MG63 (cell line): ENCODE measurements at regions not wholly inside any gene's neighbourhood (a gene's known extent, or its start where the extent isn't known, plus 50 kb on each side); places are given as distances from the start of the nearest gene placed in this dataset.
"Not testable (repeated sequence)": the region's sequence is repeated elsewhere in the genome, so short reads cannot be mapped to it uniquely, and the experiment has no call there.

Source experiments
- DNase-seq: peaks from one replicate; pipeline ENCODE4 v3.0.0-alpha.2; 2020
- H3K27me3 ChIP-seq: fragments of 250-450 bp; sonication (Bioruptor Pico); 2 replicates; pipeline ENCODE4 v1.5.1; 2020; ENCODE audit warnings: mild to moderate bottlenecking, moderate library complexity
- H3K36me3 ChIP-seq: fragments of 250-450 bp; sonication (Bioruptor Pico); 2 replicates; pipeline ENCODE4 v1.5.1; 2020; ENCODE audit warnings: mild to moderate bottlenecking, moderate library complexity
- H3K4me3 ChIP-seq: fragments of 250-450 bp; sonication (Bioruptor Pico); 2 replicates; pipeline ENCODE4 v1.5.1; 2020; ENCODE audit warnings: mild to moderate bottlenecking, moderate library complexity
- H3K9me3 ChIP-seq: fragments of 250-450 bp; sonication (Bioruptor Pico); 2 replicates; pipeline ENCODE4 v1.5.1; 2020; ENCODE audit warnings: mild to moderate bottlenecking, moderate library complexity

DNA sequence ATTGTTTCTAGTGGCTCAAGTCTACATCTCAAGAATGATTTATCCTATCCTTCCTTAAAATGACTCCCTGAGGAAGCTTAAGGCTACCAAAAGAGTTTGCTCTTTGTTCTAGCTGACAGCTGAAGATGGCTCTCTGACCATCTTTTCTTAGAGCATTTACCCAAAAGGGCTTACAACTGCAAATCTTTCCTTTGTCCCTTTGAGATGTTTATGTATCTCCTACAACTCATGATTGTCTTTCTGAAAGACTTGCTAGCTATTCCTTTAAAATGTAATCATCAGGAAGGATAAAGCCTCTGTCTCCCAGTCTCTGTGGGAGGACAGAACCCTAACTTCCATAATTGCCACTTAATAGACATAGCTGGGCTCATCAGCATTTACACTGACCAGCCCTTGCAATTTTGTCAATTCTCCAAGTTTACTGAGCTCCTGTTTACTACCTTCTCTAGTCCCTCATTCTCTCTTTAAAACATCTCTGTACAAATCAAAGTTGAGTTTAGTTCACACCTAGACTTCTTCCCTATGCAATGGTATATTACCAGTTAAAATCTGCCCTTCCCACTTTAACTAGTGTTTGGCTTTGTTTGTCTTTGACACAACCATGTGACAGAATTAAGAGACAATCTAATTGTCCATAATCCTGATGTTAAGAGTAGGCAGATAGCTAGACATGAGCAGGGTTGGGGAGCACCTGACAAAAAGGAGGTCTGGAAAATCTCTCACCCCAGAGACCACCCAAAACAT, 188.2 kb downstream of the PTH2R start:
- no peak for DNase-seq
- no peaks in the 10 kb centered on the region for H3K27me3 ChIP-seq
- no peaks in the 10 kb centered on the region for H3K9me3 ChIP-seq
- no peak overlapping the region for H3K4me3 ChIP-seq
- H3K36me3 ChIP-seq, result no peaks in the 10 kb centered on the region

DNA sequence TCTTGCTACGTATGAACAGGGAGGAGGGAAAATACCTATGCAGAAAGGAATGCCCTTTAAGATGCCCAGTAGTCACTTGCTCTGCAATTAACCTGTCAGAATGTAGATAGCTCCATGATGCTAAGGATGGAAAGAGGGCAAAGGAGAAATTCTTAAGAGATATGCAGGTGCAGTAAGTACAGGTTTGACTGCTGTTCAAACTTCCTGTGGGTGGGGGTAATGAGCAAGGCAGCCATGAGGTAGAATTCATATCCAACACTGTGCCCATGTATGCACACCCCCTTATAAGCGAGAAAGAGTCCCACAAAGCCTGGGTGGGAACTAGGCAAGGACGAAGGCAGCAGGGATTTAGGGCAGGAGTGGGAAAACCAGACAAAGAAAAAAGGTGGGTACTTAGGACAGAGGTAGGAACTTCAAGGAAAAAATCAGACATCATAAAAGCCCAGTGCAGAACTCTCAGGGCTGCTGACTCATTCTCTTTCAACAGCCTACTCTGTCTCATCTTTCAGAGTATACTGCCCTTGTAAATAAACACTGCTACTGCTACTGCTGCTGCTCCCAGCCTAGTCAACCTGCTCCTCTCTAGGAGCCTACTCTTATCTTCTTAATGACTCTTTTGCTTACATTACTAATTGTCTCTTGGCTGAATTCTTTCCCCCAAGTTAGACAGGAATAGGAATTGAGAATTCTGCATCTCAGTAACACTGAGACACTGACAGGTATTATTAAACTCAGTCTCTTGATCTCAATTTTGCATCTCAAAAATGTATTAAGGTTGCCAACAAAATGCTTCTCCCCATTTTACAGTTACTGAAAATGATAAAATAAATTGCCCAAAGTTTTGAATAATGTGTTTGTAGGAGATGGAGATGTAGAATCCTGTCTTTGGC, 189.0 kb downstream of the PTH2R start:
- DNase-seq, result peak; percentile 15
- Histone ChIP-seq H3K27me3 (no peaks in the 10 kb centered on the region), H3K36me3 (no peaks in the 10 kb centered on the region), H3K9me3 (no peaks in the 10 kb centered on the region), H3K4me3 (no peak overlapping the region)

DNA sequence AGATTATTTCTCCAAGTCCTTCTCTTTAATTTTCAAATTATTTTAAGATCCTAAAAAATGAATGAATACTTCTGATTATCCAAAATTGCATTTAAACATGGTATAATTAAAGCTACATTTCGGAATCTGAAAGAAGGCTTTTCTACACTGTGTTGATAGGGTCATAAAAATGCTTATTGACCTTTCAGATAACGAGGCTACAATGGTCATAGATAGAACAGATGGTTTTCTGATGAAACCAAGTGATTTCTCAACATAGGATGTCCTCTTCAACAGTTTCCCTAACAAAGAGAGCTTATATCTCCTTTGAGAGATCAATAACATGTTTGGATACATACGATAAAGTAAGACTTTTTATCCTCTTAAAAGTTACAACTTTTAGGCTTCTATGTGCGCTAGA, 201.1 kb downstream of the PTH2R start:
- Histone ChIP-seq H3K9me3 (no peaks in the 10 kb centered on the region), H3K4me3 (no peak overlapping the region), H3K36me3 (no peaks in the 10 kb centered on the region), H3K27me3 (no peaks in the 10 kb centered on the region)
- no peak for DNase-seq

DNA sequence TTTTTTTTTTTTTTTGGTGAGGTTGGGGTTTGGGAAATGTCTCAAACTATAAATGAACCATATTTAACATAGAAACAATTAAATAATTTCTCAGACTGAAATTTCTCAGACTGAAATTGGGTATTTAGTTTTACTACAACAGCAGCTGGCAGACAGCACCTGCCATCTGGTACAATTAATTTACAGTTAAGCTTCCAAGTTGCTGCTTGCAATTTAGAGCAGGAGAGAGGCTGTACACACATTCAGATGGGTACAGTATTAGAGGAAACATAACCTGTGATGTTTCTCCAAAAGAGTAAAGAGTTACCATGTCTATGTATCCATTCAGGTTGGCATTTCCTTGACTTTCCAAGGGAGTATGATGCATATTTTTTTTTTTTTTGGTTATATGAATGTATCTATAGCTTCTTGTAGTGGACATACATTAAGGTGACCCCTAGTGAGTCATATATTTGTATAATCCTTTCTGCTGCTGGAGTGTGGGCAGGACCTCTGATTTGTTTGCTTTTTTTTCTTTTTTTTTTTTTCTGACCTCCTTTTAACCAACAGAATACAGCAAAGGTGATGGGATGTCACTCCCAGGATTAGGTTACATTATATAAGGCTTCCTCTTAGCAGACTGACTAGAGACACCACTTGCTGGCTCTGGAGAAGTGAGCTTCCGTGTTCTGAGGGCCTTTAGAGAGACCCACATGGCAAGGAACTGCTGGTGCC, 201.7 kb downstream of the PTH2R start:
- Histone ChIP-seq H3K27me3 (no peaks in the 10 kb centered on the region), H3K36me3 (no peaks in the 10 kb centered on the region), H3K9me3 (no peaks in the 10 kb centered on the region), H3K4me3 (no peak overlapping the region)
- no peak for DNase-seq

DNA sequence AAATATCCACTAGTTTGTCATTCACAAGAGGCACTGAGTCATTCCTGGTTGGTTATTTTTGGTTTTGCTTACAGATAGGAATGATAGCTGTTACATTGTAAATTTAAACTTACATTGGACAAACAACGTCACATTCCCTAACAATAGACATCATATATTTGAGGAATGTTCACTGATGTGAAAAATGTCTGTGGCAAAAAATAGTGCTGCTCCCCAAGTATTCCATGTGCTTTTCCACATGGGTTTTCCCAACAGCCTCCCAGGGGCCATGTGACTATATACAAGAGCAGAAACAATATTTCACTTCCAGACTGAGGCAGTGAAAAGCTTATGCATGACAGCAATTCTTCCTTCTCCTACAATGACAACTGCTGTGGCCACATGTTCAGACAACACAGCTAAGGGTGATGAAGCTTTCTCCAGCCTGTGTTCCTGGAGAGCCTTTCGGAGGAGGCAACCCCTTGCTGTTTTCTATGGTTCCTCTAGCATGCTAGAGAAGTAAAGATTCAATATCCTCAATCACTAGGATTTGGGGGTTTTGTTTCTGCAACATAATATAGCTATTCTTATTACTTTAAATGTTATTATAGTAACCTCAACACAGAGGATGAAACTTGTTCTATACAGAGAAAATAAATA, 202.7 kb downstream of the PTH2R start:
- H3K9me3 ChIP-seq, result no peaks in the 10 kb centered on the region
- no peaks in the 10 kb centered on the region for H3K36me3 ChIP-seq
- DNase-seq, result no peak
- no peak overlapping the region for H3K4me3 ChIP-seq
- no peaks in the 10 kb centered on the region for H3K27me3 ChIP-seq

DNA sequence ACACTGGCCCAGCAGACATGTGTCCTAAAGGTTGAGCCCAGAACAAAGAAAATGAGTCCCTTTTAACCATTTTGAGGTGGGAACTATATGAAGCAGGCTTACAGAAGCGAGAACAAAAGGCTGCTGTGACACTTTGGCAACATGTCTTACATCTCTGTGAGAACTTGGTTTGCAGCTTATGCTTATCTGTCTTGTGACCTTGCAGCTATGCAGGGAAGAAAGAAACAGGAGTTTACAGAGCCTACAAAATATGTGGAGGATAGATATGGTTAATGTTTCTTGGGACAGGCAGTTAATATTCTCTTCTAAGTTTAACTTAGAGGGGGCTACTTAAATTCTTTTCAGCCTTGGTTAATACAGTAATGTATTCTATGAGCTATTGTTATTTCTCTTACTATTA, 209.1 kb downstream of the PTH2R start:
- H3K27me3 ChIP-seq, H3K4me3 ChIP-seq, H3K36me3 ChIP-seq, DNase-seq, H3K9me3 ChIP-seq: not testable (repeated sequence)

DNA sequence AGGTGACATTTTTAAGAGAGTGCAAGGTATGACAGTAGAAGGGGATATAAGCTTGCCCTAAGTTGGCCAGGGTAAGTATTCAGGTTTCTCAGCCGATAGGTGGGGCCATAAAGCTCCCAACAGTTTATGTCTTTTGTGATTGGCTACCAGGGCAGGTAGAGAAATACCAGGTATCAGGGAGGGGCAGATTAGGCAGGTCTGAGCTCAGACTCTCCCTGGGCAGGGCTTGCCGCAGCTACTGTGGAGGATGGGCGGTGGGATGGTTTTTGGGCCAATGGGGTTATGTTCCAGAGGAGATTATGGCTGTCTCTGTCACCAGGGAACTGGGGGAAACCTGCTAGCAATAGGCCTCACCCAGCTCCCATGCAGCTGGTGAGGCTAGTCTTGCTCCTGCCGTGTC, 211.6 kb downstream of the PTH2R start:
- DNase-seq, result no peak
- no peaks in the 10 kb centered on the region for H3K9me3 ChIP-seq
- no peaks in the 10 kb centered on the region for H3K36me3 ChIP-seq
- H3K4me3 ChIP-seq, result no peak overlapping the region
- H3K27me3 ChIP-seq, result no peaks in the 10 kb centered on the region

DNA sequence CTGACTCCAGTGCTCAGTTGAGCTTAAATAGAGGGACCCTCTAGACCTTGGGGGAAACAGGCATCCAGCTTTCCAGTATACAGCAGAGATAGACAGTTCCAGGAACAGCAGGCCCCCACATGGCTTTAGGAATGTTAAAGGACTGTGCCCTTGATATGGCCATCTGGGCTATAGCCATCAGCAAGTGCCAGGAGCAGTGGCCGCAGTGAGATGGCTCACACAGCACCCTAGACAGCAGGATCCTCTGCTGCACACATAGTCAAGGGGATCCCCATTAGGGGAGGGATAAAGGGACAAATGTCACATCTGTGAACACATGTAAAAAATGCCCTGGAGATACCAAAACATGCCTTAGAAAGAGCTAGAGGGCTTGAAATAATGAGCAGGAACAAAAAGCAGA, 213.4 kb downstream of the PTH2R start:
- Histone ChIP-seq H3K27me3 (no peaks in the 10 kb centered on the region), H3K9me3 (no peaks in the 10 kb centered on the region), H3K4me3 (no peak overlapping the region), H3K36me3 (no peaks in the 10 kb centered on the region)
- no peak for DNase-seq

DNA sequence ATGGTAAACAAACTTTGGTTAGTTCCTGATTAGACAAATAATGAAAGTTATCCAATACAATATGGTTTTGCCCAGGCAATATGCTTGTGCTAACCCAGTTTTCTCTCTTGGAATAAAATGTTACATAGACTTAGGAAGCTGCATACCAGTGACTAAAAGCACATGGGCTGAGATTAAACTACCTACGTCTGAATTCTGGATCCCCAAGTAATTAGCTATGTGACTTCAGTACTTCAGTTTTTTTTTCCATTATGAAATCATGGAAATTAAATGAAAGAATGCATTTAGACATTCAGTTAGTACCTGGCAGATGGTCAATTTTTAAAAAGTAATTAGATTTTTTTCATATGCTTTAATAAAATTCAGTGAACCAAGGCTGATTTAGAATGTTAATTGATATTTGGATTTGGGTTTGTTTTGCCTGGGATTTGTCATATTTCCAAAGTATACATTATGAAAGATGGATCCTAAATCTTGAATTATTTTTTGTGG, 213.9 kb downstream of the PTH2R start:
- no peak for DNase-seq
- no peaks in the 10 kb centered on the region for H3K27me3 ChIP-seq

DNA sequence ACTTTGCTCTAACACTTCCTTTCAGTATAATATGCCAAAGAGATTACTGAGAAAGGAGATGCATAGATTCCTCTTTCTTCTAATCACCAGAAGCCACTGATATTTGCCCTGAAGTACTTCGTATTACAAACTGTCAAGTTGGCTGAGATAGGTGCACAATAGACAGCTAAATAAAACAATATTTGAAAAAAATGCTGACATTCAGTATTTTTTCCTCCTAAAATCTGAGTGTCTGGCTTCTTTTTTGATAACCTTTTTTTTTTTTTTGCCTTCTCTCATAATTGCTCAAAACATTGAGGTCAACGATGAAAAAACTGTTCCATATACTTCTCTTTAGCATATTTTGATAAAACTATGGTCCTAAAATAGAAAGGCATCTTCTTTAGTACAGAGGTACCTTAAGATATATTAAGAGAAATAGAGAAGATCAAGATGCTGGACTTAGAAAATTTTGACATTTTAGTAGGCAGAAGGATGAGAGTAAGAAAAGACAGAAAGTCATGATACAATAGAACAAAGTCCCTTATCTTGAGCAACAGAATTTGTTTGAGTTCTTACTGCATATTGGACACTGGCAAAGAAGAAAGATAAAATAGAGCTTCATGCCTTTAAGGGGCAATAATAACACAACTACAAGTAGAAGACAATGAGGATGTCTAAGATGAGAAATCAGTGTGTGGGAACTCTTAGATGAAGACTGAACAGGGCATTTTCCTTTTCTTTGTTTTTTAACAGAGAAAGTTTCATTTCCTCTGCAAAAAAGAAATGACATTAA, 220.7 kb downstream of the PTH2R start:
- H3K9me3 ChIP-seq, result no peaks in the 10 kb centered on the region
- no peak for DNase-seq
- no peaks in the 10 kb centered on the region for H3K27me3 ChIP-seq
- no peak overlapping the region for H3K4me3 ChIP-seq
- no peaks in the 10 kb centered on the region for H3K36me3 ChIP-seq

More for the DNA sequence above, 213.9 kb downstream of the PTH2R start:
- H3K9me3 ChIP-seq, result no peaks in the 10 kb centered on the region
- no peaks in the 10 kb centered on the region for H3K36me3 ChIP-seq
- H3K4me3 ChIP-seq, result no peak overlapping the region

DNA sequence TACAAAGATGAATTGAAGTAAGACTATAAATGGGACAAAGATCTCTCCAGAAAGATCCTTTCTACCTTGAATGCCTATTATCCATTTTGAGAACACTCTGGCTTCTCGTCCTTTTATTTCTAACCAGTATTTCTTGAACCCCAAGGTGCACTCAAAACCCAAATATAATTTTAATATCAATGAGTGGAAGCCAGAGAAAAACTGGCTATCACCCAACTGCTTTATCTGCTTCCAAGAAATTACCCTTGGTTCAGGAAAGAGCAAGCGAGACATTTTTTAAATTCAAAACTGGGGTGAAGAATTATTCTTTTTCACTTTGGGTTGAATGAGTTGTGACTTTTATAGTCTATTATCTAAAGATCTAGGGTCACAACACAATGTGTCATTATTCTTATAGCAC, 221.3 kb downstream of the PTH2R start:
- DNase-seq, result no peak
- Histone ChIP-seq H3K9me3 (no peaks in the 10 kb centered on the region), H3K4me3 (no peak overlapping the region), H3K36me3 (no peaks in the 10 kb centered on the region), H3K27me3 (no peaks in the 10 kb centered on the region)

DNA sequence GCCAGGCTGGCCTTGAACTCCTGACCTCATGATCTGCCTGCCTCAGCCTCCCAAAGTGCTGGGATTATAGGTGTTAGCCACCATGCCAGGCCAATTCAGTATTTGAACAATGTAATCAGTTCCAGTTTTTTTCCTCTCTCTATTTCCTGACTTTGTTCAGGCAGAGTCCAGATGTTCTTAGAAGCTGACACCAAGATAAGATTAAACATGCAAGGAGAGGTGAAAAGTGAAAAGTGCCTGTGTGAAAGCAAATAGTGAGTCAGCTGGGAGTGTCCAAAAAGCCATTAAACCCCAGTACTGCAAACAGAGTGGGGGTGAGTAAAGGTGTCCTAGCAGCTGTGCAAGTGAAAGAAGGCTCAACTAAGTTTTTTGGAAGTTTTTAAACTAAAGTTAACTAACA, 231.5 kb downstream of the PTH2R start:
- no peak for DNase-seq
- H3K9me3 ChIP-seq, result no peaks in the 10 kb centered on the region
- H3K4me3 ChIP-seq, result no peak overlapping the region
- no peaks in the 10 kb centered on the region for H3K27me3 ChIP-seq
- H3K36me3 ChIP-seq, result no peaks in the 10 kb centered on the region

DNA sequence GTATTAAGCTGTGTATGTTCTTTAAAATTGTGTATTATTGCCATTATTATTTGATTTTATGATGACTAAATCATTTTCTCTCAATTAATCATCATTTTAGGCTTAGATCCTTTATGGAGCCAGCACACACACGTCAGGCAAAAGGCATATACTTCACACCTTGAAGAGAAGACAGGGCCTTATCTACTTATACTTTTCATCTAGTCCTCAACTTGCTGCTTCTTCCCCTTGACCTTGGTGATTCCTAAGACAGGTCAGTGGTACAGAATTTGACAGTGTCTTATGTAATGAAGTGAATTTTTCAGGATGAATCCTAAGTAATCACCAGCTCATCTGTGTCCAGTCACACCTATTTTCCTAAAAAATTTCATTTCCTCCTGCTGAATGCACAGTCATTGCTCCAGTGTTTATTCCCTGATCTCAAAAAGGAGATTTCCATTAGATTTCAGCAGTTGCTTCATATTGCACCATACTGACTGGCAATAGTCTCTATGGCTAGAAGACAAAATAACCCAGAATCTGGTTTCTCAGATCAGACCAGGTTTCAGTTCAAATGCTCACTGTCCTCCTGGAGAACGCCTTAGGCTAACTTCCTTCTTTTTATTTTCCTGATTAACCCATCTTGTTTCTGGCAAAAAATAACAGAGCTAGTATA, 235.7 kb downstream of the PTH2R start:
- H3K9me3 ChIP-seq, result no peaks in the 10 kb centered on the region
- H3K36me3 ChIP-seq, result no peaks in the 10 kb centered on the region

DNA sequence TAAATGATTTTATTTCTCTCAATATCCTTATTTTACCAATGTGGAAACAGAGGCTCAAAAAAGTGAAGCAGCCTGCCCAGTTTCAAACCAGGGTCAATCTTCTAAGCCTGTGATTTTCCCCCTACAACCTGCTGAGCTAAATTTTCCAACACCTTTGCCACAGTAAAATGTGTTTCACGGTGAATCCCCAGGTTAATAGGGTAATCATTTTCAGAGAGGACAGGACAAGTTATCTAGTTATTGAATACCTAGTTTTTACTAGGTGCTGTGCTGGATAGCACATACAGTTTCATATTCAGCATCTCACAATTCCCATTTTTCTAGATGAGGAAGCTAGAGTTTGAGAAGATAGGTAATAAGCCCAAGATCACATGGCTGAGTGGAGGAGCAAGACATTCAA, 236.6 kb downstream of the PTH2R start:
- DNase-seq, result no peak
- no peaks in the 10 kb centered on the region for H3K27me3 ChIP-seq
- H3K9me3 ChIP-seq, result no peaks in the 10 kb centered on the region
- H3K4me3 ChIP-seq, result no peak overlapping the region
- H3K36me3 ChIP-seq, result no peaks in the 10 kb centered on the region

More for the DNA sequence above, 235.7 kb downstream of the PTH2R start:
- DNase-seq, result no peak
- Histone ChIP-seq H3K4me3 (no peak overlapping the region), H3K27me3 (no peaks in the 10 kb centered on the region)

DNA sequence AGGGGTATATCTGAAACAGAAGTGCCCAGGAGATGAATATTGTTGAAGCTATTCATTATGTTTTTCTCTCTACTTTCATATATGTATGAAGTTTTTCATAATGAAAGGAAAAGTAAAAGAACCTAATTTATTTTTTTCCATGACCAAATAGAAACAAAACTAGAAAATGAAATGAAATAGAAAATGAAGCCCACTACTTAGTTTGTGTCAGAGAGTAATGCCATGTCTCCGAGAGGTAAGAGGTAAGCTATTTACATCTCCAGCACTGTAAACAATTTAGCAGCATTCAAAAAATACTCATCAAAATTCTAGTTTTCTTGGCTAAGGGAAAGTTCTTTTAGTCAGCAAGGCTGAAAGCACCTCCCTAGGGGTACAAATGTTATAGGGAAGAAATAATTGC, 238.6 kb downstream of the PTH2R start:
- no peaks in the 10 kb centered on the region for H3K27me3 ChIP-seq
- no peaks in the 10 kb centered on the region for H3K9me3 ChIP-seq
- DNase-seq, result no peak
- no peak overlapping the region for H3K4me3 ChIP-seq
- H3K36me3 ChIP-seq, result no peaks in the 10 kb centered on the region

DNA sequence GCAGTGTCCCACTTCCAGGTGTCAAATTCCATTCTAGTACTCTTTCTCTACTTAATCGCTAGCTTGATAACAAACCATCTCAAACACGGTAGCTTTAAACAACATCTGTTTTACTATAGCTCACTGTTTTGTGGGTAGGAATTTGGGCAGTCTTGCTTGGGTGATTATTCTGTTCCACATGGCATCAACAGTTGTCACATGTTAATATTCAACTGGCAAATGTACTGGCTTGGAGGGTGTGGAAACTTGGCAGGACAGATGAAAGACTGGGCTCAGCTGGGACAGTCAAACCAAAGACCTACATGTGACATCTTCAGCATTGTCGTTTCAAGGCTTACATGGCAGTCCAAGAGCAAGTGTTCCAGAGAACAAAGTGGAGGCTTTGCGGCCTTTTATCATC, 241.8 kb downstream of the PTH2R start:
- Histone ChIP-seq H3K9me3 (no peaks in the 10 kb centered on the region), H3K36me3 (no peaks in the 10 kb centered on the region), H3K27me3 (no peaks in the 10 kb centered on the region), H3K4me3 (no peak overlapping the region)
- no peak for DNase-seq
